Activated CD8-positive, alpha-beta memory T cell treated with anti-CD3 and anti-CD28 coated beads, Interleukin-2, amount 10 ng/mL, durations not matched to agents 7 days and 5 days (primary cell): ENCODE measurements at regions not wholly inside any gene's neighbourhood (a gene's known extent, or its start where the extent isn't known, plus 50 kb on each side); places are given as distances from the start of the nearest gene placed in this dataset.
"Not testable (repeated sequence)": the region's sequence is repeated elsewhere in the genome, so short reads cannot be mapped to it uniquely, and the experiment has no call there.

Experiments used
- ATAC-seq: fragments of 150-1000 bp; cut with Tn5 transposase; one replicate; pipeline ENCODE4 v1.10.0; 2021; ENCODE audit warnings: moderate library complexity
- CTCF ChIA-PET: fragments of 350-600 bp; sonication (Branson Sonifier 250); formaldehyde crosslinking; loops from one replicate; lab custom pipeline; 2021; ENCODE audit warnings: antibody characterized with exemption; lab: Charles Lee
- DNase-seq: peaks from one replicate; pipeline ENCODE4 v3.0.0-alpha.2; 2020
- H3K27ac Mint-ChIP-seq: one replicate; pipeline ENCODE4 v1.8.0; 2021; ENCODE audit warnings: mild to moderate bottlenecking, mixed read lengths
- H3K27me3 Mint-ChIP-seq: one replicate; pipeline ENCODE4 v1.8.0; 2021; ENCODE audit warnings: mixed read lengths
- H3K36me3 Mint-ChIP-seq: one replicate; pipeline ENCODE4 v1.8.0; 2021; ENCODE audit warnings: mild to moderate bottlenecking, mixed read lengths
- H3K4me1 Mint-ChIP-seq: one replicate; pipeline ENCODE4 v1.8.0; 2021; ENCODE audit warnings: mixed read lengths
- H3K4me3 Mint-ChIP-seq: one replicate; pipeline ENCODE4 v1.8.0; 2021; ENCODE audit warnings: mild to moderate bottlenecking, moderate library complexity, mixed read lengths
- H3K9me3 Mint-ChIP-seq: one replicate; pipeline ENCODE4 v1.8.0; 2022; ENCODE audit warnings: low read depth, mixed read lengths

GRCh38 chr2:208579678-208580077, 173.1 kb downstream of the PTH2R start:
- CTCF ChIA-PET: no interaction called here
- no peak overlapping the region for H3K27ac Mint-ChIP-seq
- H3K27me3 Mint-ChIP-seq: no peaks in the 10 kb centered on the region
- H3K9me3 Mint-ChIP-seq: no peaks in the 10 kb centered on the region
- no peaks in the 10 kb centered on the region for H3K36me3 Mint-ChIP-seq
- DNase-seq (no peak), ATAC-seq (no peak)
- no peak overlapping the region for H3K4me3 Mint-ChIP-seq
- H3K4me1 Mint-ChIP-seq: no peaks in the 10 kb centered on the region

- no peak for DNase-seq
- Mint-ChIP-seq H3K36me3 (no peaks in the 10 kb centered on the region), H3K4me3 (no peak overlapping the region), H3K27ac (no peak overlapping the region), H3K27me3 (no peaks in the 10 kb centered on the region), H3K9me3 (no peaks in the 10 kb centered on the region), H3K4me1 (no peaks in the 10 kb centered on the region)
- no peak for ATAC-seq
- CTCF ChIA-PET: no interaction called here
Observed at GRCh38 chr2:208584378-208584985, 177.9 kb downstream of the PTH2R start.

GRCh38 chr2:208586516-208586915, 179.9 kb downstream of the PTH2R start:
- H3K27ac Mint-ChIP-seq: no peak overlapping the region
- no peak for ATAC-seq
- no peaks in the 10 kb centered on the region for H3K27me3 Mint-ChIP-seq
- no peak for DNase-seq
- no peaks in the 10 kb centered on the region for H3K36me3 Mint-ChIP-seq
- H3K9me3 Mint-ChIP-seq: no peaks in the 10 kb centered on the region
- CTCF ChIA-PET: no interaction called here
- H3K4me1 Mint-ChIP-seq: no peaks in the 10 kb centered on the region
- no peak overlapping the region for H3K4me3 Mint-ChIP-seq

- no peak overlapping the region for H3K27ac Mint-ChIP-seq
- H3K4me1 Mint-ChIP-seq: no peaks in the 10 kb centered on the region
- CTCF ChIA-PET: no interaction called here
- ATAC-seq: no peak
- no peaks in the 10 kb centered on the region for H3K27me3 Mint-ChIP-seq
- no peak for DNase-seq
- no peaks in the 10 kb centered on the region for H3K36me3 Mint-ChIP-seq
- H3K4me3 Mint-ChIP-seq: no peak overlapping the region
- no peaks in the 10 kb centered on the region for H3K9me3 Mint-ChIP-seq
Observed at GRCh38 chr2:208594642-208595385, 188.2 kb downstream of the PTH2R start.

GRCh38 chr2:208595386-208596275, 189.0 kb downstream of the PTH2R start:
- ATAC-seq: no peak
- Mint-ChIP-seq H3K9me3 (no peaks in the 10 kb centered on the region), H3K27me3 (no peaks in the 10 kb centered on the region), H3K4me3 (no peak overlapping the region), H3K36me3 (no peaks in the 10 kb centered on the region), H3K27ac (no peak overlapping the region), H3K4me1 (no peaks in the 10 kb centered on the region)
- DNase-seq: no peak
- CTCF ChIA-PET: no interaction called here

- H3K4me1 Mint-ChIP-seq: no peaks in the 10 kb centered on the region
- no peaks in the 10 kb centered on the region for H3K27me3 Mint-ChIP-seq
- H3K27ac Mint-ChIP-seq: no peak overlapping the region
- DNase-seq (no peak), ATAC-seq (no peak)
- H3K9me3 Mint-ChIP-seq: no peaks in the 10 kb centered on the region
- H3K36me3 Mint-ChIP-seq: no peaks in the 10 kb centered on the region
- H3K4me3 Mint-ChIP-seq: no peak overlapping the region
- CTCF ChIA-PET: no interaction called here
Observed at GRCh38 chr2:208607694-208608093, 201.1 kb downstream of the PTH2R start.

- CTCF ChIA-PET: no interaction called here
- H3K36me3 Mint-ChIP-seq: no peaks in the 10 kb centered on the region
- H3K27ac Mint-ChIP-seq: no peak overlapping the region
- no peaks in the 10 kb centered on the region for H3K9me3 Mint-ChIP-seq
- no peak overlapping the region for H3K4me3 Mint-ChIP-seq
- DNase-seq: no peak
- H3K4me1 Mint-ChIP-seq: no peaks in the 10 kb centered on the region
- no peaks in the 10 kb centered on the region for H3K27me3 Mint-ChIP-seq
- no peak for ATAC-seq
Observed at GRCh38 chr2:208608122-208608835, 201.7 kb downstream of the PTH2R start.

GRCh38 chr2:208609166-208609804, 202.7 kb downstream of the PTH2R start:
- Mint-ChIP-seq H3K4me3 (no peak overlapping the region), H3K9me3 (no peaks in the 10 kb centered on the region), H3K4me1 (no peaks in the 10 kb centered on the region), H3K27me3 (no peaks in the 10 kb centered on the region), H3K36me3 (no peaks in the 10 kb centered on the region), H3K27ac (no peak overlapping the region)
- CTCF ChIA-PET: no interaction called here
- ATAC-seq (no peak), DNase-seq (no peak)

- H3K4me1 Mint-ChIP-seq, CTCF ChIA-PET, H3K4me3 Mint-ChIP-seq, DNase-seq, H3K27ac Mint-ChIP-seq, H3K27me3 Mint-ChIP-seq, H3K36me3 Mint-ChIP-seq, ATAC-seq, H3K9me3 Mint-ChIP-seq: not testable (repeated sequence)
Observed at GRCh38 chr2:208615675-208616074, 209.1 kb downstream of the PTH2R start.

GRCh38 chr2:208618220-208618619, 211.6 kb downstream of the PTH2R start:
- H3K4me3 Mint-ChIP-seq: no peak overlapping the region

GRCh38 chr2:208619993-208620392, 213.4 kb downstream of the PTH2R start:
- H3K27ac Mint-ChIP-seq: no peak overlapping the region
- no peak for ATAC-seq
- H3K9me3 Mint-ChIP-seq: peaks cover 4% of the 10 kb centered on the region
- CTCF ChIA-PET: no interaction called here
- DNase-seq: no peak
- no peaks in the 10 kb centered on the region for H3K27me3 Mint-ChIP-seq
- H3K4me3 Mint-ChIP-seq: no peak overlapping the region
- H3K4me1 Mint-ChIP-seq: no peaks in the 10 kb centered on the region
- no peaks in the 10 kb centered on the region for H3K36me3 Mint-ChIP-seq

More at GRCh38 chr2:208618220-208618619, 211.6 kb downstream of the PTH2R start:
- H3K4me1 Mint-ChIP-seq: no peaks in the 10 kb centered on the region
- DNase-seq (no peak), ATAC-seq (no peak)
- no peak overlapping the region for H3K27ac Mint-ChIP-seq
- no peaks in the 10 kb centered on the region for H3K36me3 Mint-ChIP-seq
- CTCF ChIA-PET: no interaction called here
- H3K9me3 Mint-ChIP-seq: peaks cover 4% of the 10 kb centered on the region
- no peaks in the 10 kb centered on the region for H3K27me3 Mint-ChIP-seq

GRCh38 chr2:208620487-208620978, 213.9 kb downstream of the PTH2R start:
- no peaks in the 10 kb centered on the region for H3K36me3 Mint-ChIP-seq
- H3K4me3 Mint-ChIP-seq: no peak overlapping the region
- DNase-seq (no peak), ATAC-seq (no peak)
- H3K9me3 Mint-ChIP-seq: peaks cover 4% of the 10 kb centered on the region
- CTCF ChIA-PET: no interaction called here
- no peaks in the 10 kb centered on the region for H3K4me1 Mint-ChIP-seq
- H3K27me3 Mint-ChIP-seq: no peaks in the 10 kb centered on the region
- no peak overlapping the region for H3K27ac Mint-ChIP-seq
